T-cell (primary cell): ENCODE measurements at regions not wholly inside any gene's neighbourhood (a gene's known extent, or its start where the extent isn't known, plus 50 kb on each side); places are given as distances from the start of the nearest gene placed in this dataset.

Experiments used
- ATAC-seq, 4 experiments: fragments of 200-7000 bp in 3 of 4; fragments of 150-1000 bp in 1 of 4; cut with Tn5 transposase; replicated peaks in 1 of 4; 1 replicate in 3 of 4; 2 replicates in 1 of 4; pipeline ENCODE4 v1.10.0; 2021; ENCODE audit warnings: moderate library complexity in 3 of 4, mild to moderate bottlenecking in 2 of 4, moderate number of reproducible peaks in 1 of 4
- CTCF ChIA-PET, 2 donors: fragments of 300-600 bp; sonication (Branson Sonifier 250); formaldehyde crosslinking; loops; one replicate each; lab custom pipeline; 2022; ENCODE audit warnings: antibody characterized with exemption in 2 of 2; lab: Charles Lee
- POLR2A ChIA-PET, 2 donors: fragments of 300-600 bp; sonication (Branson Sonifier 250); formaldehyde crosslinking; loops; one replicate each; lab custom pipeline; 2022; ENCODE audit warnings: antibody characterized with exemption in 2 of 2; lab: Charles Lee
- DNase-seq, 35 experiments: peaks; one replicate each; pipeline versions ENCODE4 v3.0.0 to v3.0.0-alpha.2; 2013 to 2023
- H3K27ac ChIP-seq: one replicate; pipeline ENCODE4 v1.5.1; 2013; ENCODE audit warnings: low read length
- H3K27me3 ChIP-seq, 2 experiments: replicated peaks in 1 of 2; 1 replicate in 1 of 2; 2 replicates in 1 of 2; pipeline versions ENCODE4 v1.6.1 to v1.7.0; 2013; ENCODE audit warnings: low read length in 1 of 2, mixed read lengths in 1 of 2; ENCODE audit not compliant: control insufficient read depth in 2 of 2, insufficient read depth in 2 of 2; ENCODE audit errors: extremely low read depth in 1 of 2
- H3K36me3 ChIP-seq, 2 donors: 1 replicate in 1 of 2; 2 replicates in 1 of 2; pipeline versions ENCODE4 v1.6.1 to v1.7.0; 2013; ENCODE audit warnings: low read length in 1 of 2; ENCODE audit not compliant: control insufficient read depth in 2 of 2, insufficient read depth in 1 of 2; ENCODE audit errors: extremely low read depth in 1 of 2
- H3K4me1 ChIP-seq, 2 experiments: 1 replicate in 1 of 2; 2 replicates in 1 of 2; pipeline versions ENCODE4 v1.6.1 to v1.7.0; 2013; ENCODE audit warnings: low read length in 2 of 2, mixed read lengths in 1 of 2; ENCODE audit not compliant: insufficient read depth in 2 of 2, control insufficient read depth in 1 of 2; ENCODE audit errors: extremely low read depth in 1 of 2
- H3K4me3 ChIP-seq, 2 donors: 1 replicate in 1 of 2; 2 replicates in 1 of 2; pipeline versions ENCODE4 v1.5.1 to v1.7.0; 2013; ENCODE audit warnings: mild to moderate bottlenecking in 2 of 2, low read length in 1 of 2, moderate library complexity in 1 of 2; ENCODE audit not compliant: control insufficient read depth in 1 of 2; ENCODE audit errors: extremely low read depth in 1 of 2
- H3K9me3 ChIP-seq: 2 replicates; pipeline ENCODE4 v1.7.0; 2013
- H3K27ac Mint-ChIP-seq, 2 donors: one replicate each; pipeline ENCODE4 v1.8.0; 2020 to 2021; ENCODE audit warnings: mild to moderate bottlenecking in 2 of 2, mixed read lengths in 2 of 2
- H3K27me3 Mint-ChIP-seq, 2 donors: one replicate each; pipeline ENCODE4 v1.8.0; 2021 to 2022; ENCODE audit warnings: mixed read lengths in 2 of 2
- H3K36me3 Mint-ChIP-seq: one replicate; pipeline ENCODE4 v1.8.0; 2021; ENCODE audit warnings: mixed read lengths
- H3K4me1 Mint-ChIP-seq, 3 donors: one replicate each; pipeline ENCODE4 v1.8.0; 2020 to 2022; ENCODE audit warnings: mixed read lengths in 3 of 3, mild to moderate bottlenecking in 1 of 3
- H3K4me3 Mint-ChIP-seq, 3 donors: one replicate each; pipeline ENCODE4 v1.8.0; 2020 to 2022; ENCODE audit warnings: mild to moderate bottlenecking in 3 of 3, mixed read lengths in 3 of 3, moderate library complexity in 3 of 3
- H3K9me3 Mint-ChIP-seq, 3 donors: one replicate each; pipeline ENCODE4 v1.8.0; 2020 to 2022; ENCODE audit warnings: mixed read lengths in 3 of 3
- WGBS: methylation state at CpG from one replicate; pipeline ENCODE4 v1.1.5; 2013; ENCODE audit warnings: missing lambda C conversion rate; ENCODE audit not compliant: insufficient coverage; 5-methylcytosine and 5-hydroxymethylcytosine counted together

DNA sequence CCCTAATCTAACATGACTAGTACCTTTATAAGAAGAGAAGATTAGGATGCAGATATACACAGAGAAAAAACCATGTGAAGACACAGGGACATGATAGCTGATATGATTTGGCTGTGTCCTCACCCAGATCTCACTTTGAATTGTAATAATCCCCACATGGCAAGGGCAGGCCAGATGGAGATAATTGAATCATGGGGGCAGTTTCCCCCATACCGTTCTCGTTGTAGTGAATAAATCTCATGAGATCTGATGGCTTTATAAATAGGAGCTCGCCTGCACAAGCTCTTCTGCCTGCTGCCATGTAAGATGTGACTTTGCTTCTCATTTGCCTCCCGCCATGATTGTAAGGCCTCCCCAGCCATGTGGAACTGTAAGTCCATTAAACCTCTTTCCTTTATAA lies 364.3 kb downstream of the FBXW7 start:
- H3K9me3 Mint-ChIP-seq, result no peaks in the 10 kb centered on the region
- Histone ChIP-seq H3K27ac (no peak overlapping the region), H3K4me1 (no peaks in the 10 kb centered on the region), H3K27me3 (peaks cover 0 to 2% of the 10 kb centered on the region in 2 experiments), H3K9me3 (no peaks in the 10 kb centered on the region), H3K36me3 (no peaks in the 10 kb centered on the region), H3K4me3 (no peak overlapping the region)
- peaks cover 0 to 1% of the 10 kb centered on the region in 2 donors for H3K27me3 Mint-ChIP-seq
- no peak for DNase-seq
- ChIA-PET CTCF (no interaction called here), POLR2A (no interaction called here)
- no CpG with 5 or more reads among the region's 4 CpGs for WGBS
- H3K27ac Mint-ChIP-seq, result no peak overlapping the region
- no peak overlapping the region for H3K4me3 Mint-ChIP-seq
- no peak for ATAC-seq
- no peaks in the 10 kb centered on the region for H3K4me1 Mint-ChIP-seq
- no peaks in the 10 kb centered on the region for H3K36me3 Mint-ChIP-seq

DNA sequence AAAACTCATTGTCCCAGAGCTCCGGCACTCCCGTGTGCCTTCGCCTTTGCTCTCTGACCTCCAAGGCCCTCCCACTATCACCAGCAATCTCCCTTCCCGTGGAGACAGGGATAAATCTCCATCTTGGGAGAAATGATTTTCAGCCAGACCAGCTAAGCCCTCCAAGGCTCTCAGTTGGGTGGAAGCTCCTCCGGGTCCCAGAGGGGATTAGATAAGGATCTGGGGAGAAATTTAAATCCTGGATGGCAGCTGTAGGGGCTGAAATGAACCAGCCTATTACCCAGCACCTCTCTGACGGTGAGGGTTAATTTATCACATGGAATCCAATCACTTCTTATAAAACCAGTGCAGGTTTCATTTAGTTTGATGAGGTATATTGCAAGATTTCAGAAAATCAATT lies 366.2 kb downstream of the FBXW7 start:
- no peak overlapping the region for H3K4me3 ChIP-seq
- Mint-ChIP-seq H3K27me3 (peaks cover 0 to 3% of the 10 kb centered on the region in 2 donors), H3K4me3 (no peak overlapping the region), H3K36me3 (no peaks in the 10 kb centered on the region), H3K4me1 (peaks cover 0 to 5% (median 0%) of the 10 kb centered on the region in 3 donors), H3K27ac (no peak overlapping the region), H3K9me3 (no peaks in the 10 kb centered on the region)
- DNase-seq (no peak), ATAC-seq (no peak)
- H3K36me3 ChIP-seq, result no peaks in the 10 kb centered on the region
- H3K27me3 ChIP-seq, result peaks cover 0 to 2% of the 10 kb centered on the region in 2 experiments
- H3K9me3 ChIP-seq, result no peaks in the 10 kb centered on the region
- ChIA-PET CTCF (no interaction called here), POLR2A (interaction anchor here in 1 of 2 donors (0.6 kb wide), 1 partner anchor 262 kb away, joined by 6 read pairs; no protein-coding TSS in a partner anchor)
- H3K4me1 ChIP-seq, result no peaks in the 10 kb centered on the region
- WGBS, result 83% methylated on average over 2 of the region's 6 CpGs
- H3K27ac ChIP-seq, result no peak overlapping the region

DNA sequence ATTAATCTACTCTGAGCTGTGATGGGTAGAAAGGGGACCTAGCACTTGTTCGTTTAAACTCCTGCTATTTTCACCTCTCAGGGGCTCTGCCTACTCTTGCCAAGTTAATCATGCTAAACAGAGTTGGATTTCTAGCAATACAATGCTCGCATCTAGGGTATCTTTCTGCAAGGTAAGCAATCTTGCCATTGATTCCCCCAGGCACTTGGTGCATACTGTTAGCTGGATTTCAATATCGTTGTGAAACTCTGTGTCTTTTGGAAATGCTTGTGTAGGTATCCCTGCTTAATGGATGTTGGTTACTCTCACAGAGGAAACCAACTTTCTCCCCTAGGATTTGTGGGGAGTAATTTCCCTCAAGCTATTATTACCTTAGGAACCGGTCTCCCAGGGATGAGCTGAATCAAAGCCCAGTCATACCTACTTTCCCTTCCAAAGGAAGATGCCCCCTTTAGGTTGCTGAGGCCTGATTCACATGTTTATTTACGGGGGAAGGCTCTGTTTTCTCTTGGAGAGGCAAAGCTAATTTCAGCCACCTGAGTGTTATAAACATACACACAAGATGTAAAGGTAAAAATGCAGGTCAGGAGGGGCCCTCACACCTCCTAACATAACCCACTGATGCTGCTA lies 366.8 kb downstream of the FBXW7 start:
- Mint-ChIP-seq H3K27me3 (peaks cover 0 to 6% of the 10 kb centered on the region in 2 donors), H3K27ac (no peak overlapping the region), H3K4me3 (no peak overlapping the region), H3K4me1 (peaks cover 0 to 10% (median 3%) of the 10 kb centered on the region in 3 donors), H3K9me3 (no peaks in the 10 kb centered on the region), H3K36me3 (no peaks in the 10 kb centered on the region)
- Histone ChIP-seq H3K4me3 (no peak overlapping the region), H3K9me3 (no peaks in the 10 kb centered on the region), H3K4me1 (no peaks in the 10 kb centered on the region), H3K36me3 (no peaks in the 10 kb centered on the region), H3K27ac (no peak overlapping the region), H3K27me3 (peaks cover 0 to 2% of the 10 kb centered on the region in 2 experiments)
- WGBS, result 100% methylated on average over 1 of the region's 5 CpGs
- ChIA-PET POLR2A (interaction anchor here in 1 of 2 donors (0.6 kb wide), 1 partner anchor 262 kb away, joined by 6 read pairs; no protein-coding TSS in a partner anchor), CTCF (no interaction called here)
- DNase-seq (no peak), ATAC-seq (no peak)

DNA sequence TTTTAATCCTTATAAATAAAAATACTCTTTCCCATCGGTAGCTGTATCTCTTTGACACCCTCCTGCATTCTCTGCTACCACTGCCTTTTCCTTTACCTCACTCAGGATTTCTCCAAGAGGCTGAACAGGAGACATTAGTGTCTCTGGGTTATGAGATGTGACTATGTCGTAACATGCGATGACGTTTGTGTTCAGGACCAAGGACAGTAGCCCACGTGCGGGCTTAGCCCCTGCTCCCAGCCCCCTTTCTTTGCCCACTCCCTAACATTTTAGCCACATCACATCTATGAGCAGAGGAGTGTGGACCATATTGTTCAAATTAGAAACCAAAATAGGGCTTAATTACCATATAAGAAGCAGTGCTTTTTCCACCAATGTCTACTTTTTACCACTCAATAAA lies 369.3 kb downstream of the FBXW7 start:
- whole genome bisulfite sequencing, result no CpG with 5 or more reads among the region's 6 CpGs
- Histone ChIP-seq H3K36me3 (no peaks in the 10 kb centered on the region), H3K4me3 (no peak overlapping the region), H3K27me3 (peaks cover 0 to 2% of the 10 kb centered on the region in 2 experiments), H3K4me1 (no peaks in the 10 kb centered on the region), H3K27ac (no peak overlapping the region), H3K9me3 (no peaks in the 10 kb centered on the region)
- H3K9me3 Mint-ChIP-seq, result no peaks in the 10 kb centered on the region
- H3K4me1 Mint-ChIP-seq, result peaks cover 0 to 10% (median 3%) of the 10 kb centered on the region in 3 donors
- H3K27ac Mint-ChIP-seq, result no peak overlapping the region
- H3K4me3 Mint-ChIP-seq, result no peak overlapping the region
- DNase-seq (peak in 1 of 35 experiments; percentile 8), ATAC-seq (no peak)
- H3K27me3 Mint-ChIP-seq, result peaks cover 0 to 6% of the 10 kb centered on the region in 2 donors
- ChIA-PET CTCF (no interaction called here), POLR2A (no interaction called here)
- H3K36me3 Mint-ChIP-seq, result no peaks in the 10 kb centered on the region

DNA sequence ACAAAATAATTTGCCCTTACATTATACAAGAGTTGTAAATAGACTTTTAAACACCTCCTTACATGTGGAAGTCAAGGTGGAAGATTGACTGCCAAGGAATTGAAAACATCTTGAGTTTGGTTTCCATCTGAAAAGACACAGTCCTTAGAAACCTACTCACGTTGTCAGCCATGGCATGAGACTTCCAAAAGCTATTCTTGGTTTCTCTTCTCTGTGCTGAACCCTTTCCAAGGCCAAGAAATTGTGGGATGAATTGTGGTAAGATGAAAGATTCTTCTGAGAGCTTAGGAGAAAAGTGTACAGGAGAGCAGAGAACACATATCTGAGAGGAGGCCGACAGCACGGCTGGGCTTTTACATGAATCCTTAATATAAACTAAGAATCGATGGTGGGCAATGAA lies 370.0 kb downstream of the FBXW7 start:
- ChIA-PET POLR2A (no interaction called here), CTCF (no interaction called here)
- Histone ChIP-seq H3K4me1 (no peaks in the 10 kb centered on the region), H3K36me3 (no peaks in the 10 kb centered on the region), H3K4me3 (no peak overlapping the region), H3K27me3 (peaks cover 0 to 2% of the 10 kb centered on the region in 2 experiments), H3K9me3 (no peaks in the 10 kb centered on the region), H3K27ac (no peak overlapping the region)
- peaks cover 0 to 10% (median 3%) of the 10 kb centered on the region in 3 donors for H3K4me1 Mint-ChIP-seq
- H3K4me3 Mint-ChIP-seq, result no peak overlapping the region
- WGBS, result 100% methylated on average over 2 of the region's 4 CpGs
- H3K27me3 Mint-ChIP-seq, result peaks cover 0 to 6% of the 10 kb centered on the region in 2 donors
- no peak for ATAC-seq
- no peak overlapping the region for H3K27ac Mint-ChIP-seq
- H3K9me3 Mint-ChIP-seq, result no peaks in the 10 kb centered on the region
- no peaks in the 10 kb centered on the region for H3K36me3 Mint-ChIP-seq
- DNase-seq, result no peak

DNA sequence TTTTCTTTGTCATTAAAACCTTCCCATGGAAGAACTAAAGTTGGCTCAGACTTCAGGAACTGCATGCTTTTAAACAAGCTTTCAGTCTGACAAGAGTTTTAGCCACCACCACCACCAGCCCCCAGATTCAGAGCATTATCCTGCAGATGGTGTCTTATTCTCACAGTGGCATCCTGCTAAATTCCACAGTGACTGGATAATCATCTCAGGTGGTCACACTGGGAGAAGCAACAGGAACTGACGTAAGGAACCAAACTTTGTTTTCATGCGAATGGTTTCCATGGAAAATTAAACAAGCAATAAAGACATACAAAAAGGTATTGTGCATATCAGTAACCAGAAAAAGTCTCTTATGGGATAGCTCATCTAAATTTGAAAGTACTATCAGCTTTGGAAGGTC lies 370.7 kb downstream of the FBXW7 start:
- no peak for ATAC-seq
- ChIA-PET POLR2A (no interaction called here), CTCF (no interaction called here)
- Mint-ChIP-seq H3K27me3 (peaks cover 0 to 6% of the 10 kb centered on the region in 2 donors), H3K4me3 (no peak overlapping the region), H3K36me3 (no peaks in the 10 kb centered on the region), H3K27ac (no peak overlapping the region), H3K4me1 (peaks cover 0 to 10% (median 3%) of the 10 kb centered on the region in 3 donors), H3K9me3 (no peaks in the 10 kb centered on the region)
- Histone ChIP-seq H3K4me1 (no peaks in the 10 kb centered on the region), H3K27me3 (peaks cover 0 to 2% of the 10 kb centered on the region in 2 experiments), H3K27ac (no peak overlapping the region), H3K4me3 (no peak overlapping the region), H3K9me3 (no peaks in the 10 kb centered on the region), H3K36me3 (no peaks in the 10 kb centered on the region)
- DNase-seq, result no peak
- WGBS, result 68% methylated on average over 2 of the region's 2 CpGs
